Endothelial cell of umbilical vein (primary cell): ENCODE measurements at regions not wholly inside any gene's neighbourhood (a gene's known extent, or its start where the extent isn't known, plus 50 kb on each side); places are given as distances from the start of the nearest gene placed in this dataset.

Experiments
- CTCF ChIP-seq, 2 donors: IDR thresholded peaks; 1 replicate in 1 of 2; 2 replicates in 1 of 2; pipeline ENCODE4 v1.5.1; 2011; ENCODE audit warnings: low read length in 2 of 2, mild to moderate bottlenecking in 2 of 2, moderate library complexity in 2 of 2, control low read depth in 1 of 2, inconsistent platforms in 1 of 2, low read depth in 1 of 2; ENCODE audit not compliant: insufficient read depth in 1 of 2; ENCODE audit errors: extremely low read depth in 1 of 2
- FOS ChIP-seq: IDR thresholded peaks from 2 replicates; pipeline ENCODE4 v1.6.1; 2011; ENCODE audit warnings: mild to moderate bottlenecking, low read length, moderate library complexity, borderline replicate concordance; ENCODE audit not compliant: insufficient read depth
- JUN ChIP-seq: IDR thresholded peaks from 2 replicates; pipeline ENCODE4 v1.6.1; 2011; ENCODE audit warnings: borderline replicate concordance, low read depth; ENCODE audit not compliant: insufficient read length, insufficient read depth
- MAX ChIP-seq: IDR thresholded peaks from 2 replicates; pipeline ENCODE4 v1.6.1; 2011; ENCODE audit not compliant: insufficient read depth, insufficient read length
- POLR2A ChIP-seq: IDR thresholded peaks from 2 replicates; pipeline ENCODE4 v1.6.1; 2012; ENCODE audit warnings: low read depth, mild to moderate bottlenecking, control low read depth, low read length
- POLR2AphosphoS5 ChIP-seq: IDR thresholded peaks from 2 replicates; pipeline ENCODE4 v1.6.1; 2012; ENCODE audit warnings: low read depth, mild to moderate bottlenecking, control low read depth, low read length, moderate library complexity; ENCODE audit not compliant: insufficient read depth

- TF ChIP-seq POLR2A (no peak), CTCF (IDR thresholded peaks at IDR 0.05; ENCODE audit: extremely low read depth in 1 of 2, insufficient read depth in 1 of 2, low read depth in 1 of 2, low read length in 2 of 2) (no peak), FOS (no peak), POLR2AphosphoS5 (no peak), JUN (no peak), MAX (no peak)
Measured at GRCh38 chr5:35339006-35339405, 108.7 kb upstream of the PRLR start.
